Activated T-helper 17 cell treated with anti-CD3 and anti-CD28 coated beads, Interleukin-2, amount 50 U/mL, for 72 hours (primary cell): ENCODE measurements at regions not wholly inside any gene's neighbourhood (a gene's known extent, or its start where the extent isn't known, plus 50 kb on each side); places are given as distances from the start of the nearest gene placed in this dataset.

Source experiments
- ATAC-seq: fragments of 150-1000 bp; cut with Tn5 transposase; replicated peaks from 2 replicates; pipeline ENCODE4 v1.10.0; 2021; ENCODE audit warnings: mild to moderate bottlenecking, moderate library complexity
- H3K27ac Mint-ChIP-seq: one replicate; pipeline ENCODE4 v1.8.0; 2022; ENCODE audit warnings: mixed read lengths
- H3K27me3 Mint-ChIP-seq: one replicate; pipeline ENCODE4 v1.8.0; 2022; ENCODE audit warnings: mixed read lengths
- H3K36me3 Mint-ChIP-seq: one replicate; pipeline ENCODE4 v1.8.0; 2022; ENCODE audit warnings: low read depth, mild to moderate bottlenecking, mixed read lengths
- H3K4me1 Mint-ChIP-seq: one replicate; pipeline ENCODE4 v1.8.0; 2022; ENCODE audit warnings: mixed read lengths
- H3K4me3 Mint-ChIP-seq: one replicate; pipeline ENCODE4 v1.8.0; 2022; ENCODE audit warnings: mild to moderate bottlenecking, mixed read lengths
- H3K9me3 Mint-ChIP-seq: one replicate; pipeline ENCODE4 v1.8.0; 2022; ENCODE audit warnings: mixed read lengths

GRCh38 chr5:89417515-89417914, 534.5 kb upstream of the MEF2C start:
- Mint-ChIP-seq H3K36me3 (no peaks in the 10 kb centered on the region), H3K9me3 (peaks cover 19% of the 10 kb centered on the region), H3K4me1 (no peaks in the 10 kb centered on the region), H3K27ac (no peak overlapping the region), H3K27me3 (no peaks in the 10 kb centered on the region), H3K4me3 (no peak overlapping the region)
- ATAC-seq = no peak

- Mint-ChIP-seq H3K4me3 (no peak overlapping the region), H3K27me3 (no peaks in the 10 kb centered on the region), H3K27ac (no peak overlapping the region), H3K4me1 (no peaks in the 10 kb centered on the region), H3K36me3 (no peaks in the 10 kb centered on the region), H3K9me3 (peaks cover 5% of the 10 kb centered on the region)
- no peak for ATAC-seq
These were observed 528.9 kb upstream of the MEF2C start for GRCh38 chr5:89411891-89412290.

DNA sequence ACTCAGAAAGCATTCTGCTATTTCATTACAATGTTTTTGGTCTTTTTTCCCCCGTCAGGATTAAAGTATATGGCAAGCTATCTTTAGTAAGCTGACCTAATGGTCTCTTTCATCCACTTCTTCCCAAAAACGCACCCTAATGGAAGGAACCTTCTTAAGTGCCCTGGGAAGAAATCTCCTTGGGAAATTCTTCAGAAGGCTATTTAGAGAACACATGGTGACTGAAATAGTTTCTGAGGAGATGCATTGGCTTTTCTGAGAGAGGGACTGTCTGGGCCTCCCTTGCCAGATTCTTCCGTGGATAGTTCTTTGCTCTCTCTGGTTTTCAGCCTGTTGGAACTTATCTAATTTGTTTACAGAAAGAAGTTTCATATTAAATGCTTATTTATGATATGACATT, 524.1 kb upstream of the MEF2C start:
- peaks cover 4% of the 10 kb centered on the region for H3K9me3 Mint-ChIP-seq
- no peaks in the 10 kb centered on the region for H3K27me3 Mint-ChIP-seq
- H3K4me3 Mint-ChIP-seq = no peak overlapping the region
- no peak overlapping the region for H3K27ac Mint-ChIP-seq
- ATAC-seq = no peak
- H3K4me1 Mint-ChIP-seq = no peaks in the 10 kb centered on the region
- H3K36me3 Mint-ChIP-seq = no peaks in the 10 kb centered on the region

GRCh38 chr5:89401659-89402058, 518.7 kb upstream of the MEF2C start:
- H3K36me3 Mint-ChIP-seq = no peaks in the 10 kb centered on the region
- H3K9me3 Mint-ChIP-seq = peaks cover 4% of the 10 kb centered on the region
- H3K27ac Mint-ChIP-seq = no peak overlapping the region
- H3K4me1 Mint-ChIP-seq = no peaks in the 10 kb centered on the region
- no peak overlapping the region for H3K4me3 Mint-ChIP-seq
- no peaks in the 10 kb centered on the region for H3K27me3 Mint-ChIP-seq
- no peak for ATAC-seq

DNA sequence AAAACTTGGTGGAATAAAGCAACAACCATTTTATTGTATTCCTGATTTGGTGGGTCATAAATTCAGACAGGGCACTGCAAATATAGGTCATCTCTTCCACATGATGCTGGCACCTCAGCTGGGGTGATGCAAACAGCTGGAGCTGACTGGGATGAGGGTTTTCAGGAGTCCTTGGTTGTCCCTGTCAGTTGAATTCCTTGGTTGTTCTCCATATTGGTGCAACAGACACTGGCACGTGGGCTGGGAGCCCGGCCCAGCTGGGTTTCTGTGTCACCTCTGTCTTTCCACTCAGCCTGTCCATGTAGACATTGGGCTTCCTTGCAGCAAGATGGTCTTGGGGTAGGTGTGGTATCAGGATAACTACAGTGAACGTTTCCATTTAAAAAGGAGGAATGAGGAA, 518.0 kb upstream of the MEF2C start:
- ATAC-seq = no peak
- Mint-ChIP-seq H3K4me3 (no peak overlapping the region), H3K4me1 (no peaks in the 10 kb centered on the region), H3K27ac (no peak overlapping the region), H3K27me3 (no peaks in the 10 kb centered on the region), H3K9me3 (peaks cover 4% of the 10 kb centered on the region), H3K36me3 (no peaks in the 10 kb centered on the region)

GRCh38 chr5:89399548-89399947, 516.6 kb upstream of the MEF2C start:
- Mint-ChIP-seq H3K27me3 (no peaks in the 10 kb centered on the region), H3K36me3 (no peaks in the 10 kb centered on the region), H3K9me3 (peaks cover 4% of the 10 kb centered on the region), H3K27ac (no peak overlapping the region), H3K4me1 (no peaks in the 10 kb centered on the region), H3K4me3 (no peak overlapping the region)
- ATAC-seq = no peak

DNA sequence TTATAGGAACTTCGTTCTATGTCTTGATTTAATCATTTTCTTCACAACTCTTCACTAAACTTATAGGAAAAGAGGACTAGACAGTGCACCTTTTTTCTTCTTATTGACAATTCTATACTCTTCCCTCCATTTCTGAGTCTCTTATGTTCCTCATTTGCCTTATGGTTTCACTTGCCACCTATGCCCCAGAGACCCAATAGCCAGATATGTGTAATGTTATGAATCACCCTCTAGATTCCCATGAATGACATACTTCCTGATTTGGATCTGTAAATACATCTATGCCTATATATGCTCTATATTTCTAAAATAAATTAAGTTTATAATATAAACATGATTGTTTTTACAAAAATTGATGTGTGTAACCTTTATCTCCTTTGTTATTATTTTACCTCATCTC, 514.1 kb upstream of the MEF2C start:
- no peaks in the 10 kb centered on the region for H3K27me3 Mint-ChIP-seq
- ATAC-seq = no peak
- no peaks in the 10 kb centered on the region for H3K4me1 Mint-ChIP-seq
- H3K4me3 Mint-ChIP-seq = no peak overlapping the region
- no peaks in the 10 kb centered on the region for H3K36me3 Mint-ChIP-seq
- H3K9me3 Mint-ChIP-seq = no peaks in the 10 kb centered on the region
- no peak overlapping the region for H3K27ac Mint-ChIP-seq

GRCh38 chr5:89396278-89396954, 513.4 kb upstream of the MEF2C start:
- no peak for ATAC-seq
- H3K4me3 Mint-ChIP-seq = no peak overlapping the region

GRCh38 chr5:89395111-89395510, 512.1 kb upstream of the MEF2C start:
- Mint-ChIP-seq H3K4me1 (no peaks in the 10 kb centered on the region), H3K27ac (no peak overlapping the region), H3K4me3 (no peak overlapping the region), H3K9me3 (no peaks in the 10 kb centered on the region), H3K36me3 (no peaks in the 10 kb centered on the region), H3K27me3 (no peaks in the 10 kb centered on the region)
- ATAC-seq = no peak

More at GRCh38 chr5:89396278-89396954, 513.4 kb upstream of the MEF2C start:
- Mint-ChIP-seq H3K4me1 (no peaks in the 10 kb centered on the region), H3K36me3 (no peaks in the 10 kb centered on the region), H3K9me3 (no peaks in the 10 kb centered on the region), H3K27ac (no peak overlapping the region), H3K27me3 (no peaks in the 10 kb centered on the region)

DNA sequence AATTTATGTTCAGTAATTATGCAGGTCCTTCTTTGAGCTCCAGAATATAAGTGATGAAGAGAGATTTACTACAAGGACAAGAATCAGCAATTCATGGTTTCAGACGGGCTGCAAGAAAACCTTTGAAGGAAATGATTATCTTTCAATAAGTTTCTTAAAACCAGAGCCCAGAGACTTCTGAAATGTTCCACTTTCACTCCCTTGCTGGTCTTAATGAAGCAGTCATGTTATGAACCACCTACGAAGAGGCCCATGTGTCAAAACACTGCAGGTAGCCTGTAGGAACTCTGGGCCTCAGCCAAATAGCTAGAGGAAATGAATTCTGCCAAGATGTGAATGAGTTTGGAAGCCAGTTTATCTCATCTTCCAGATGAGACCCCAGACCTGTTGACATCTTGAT, 505.9 kb upstream of the MEF2C start:
- Mint-ChIP-seq H3K27me3 (no peaks in the 10 kb centered on the region), H3K9me3 (peaks cover 7% of the 10 kb centered on the region), H3K4me3 (no peak overlapping the region), H3K27ac (no peak overlapping the region), H3K36me3 (no peaks in the 10 kb centered on the region), H3K4me1 (no peaks in the 10 kb centered on the region)
- ATAC-seq = no peak

- ATAC-seq = no peak
- no peaks in the 10 kb centered on the region for H3K36me3 Mint-ChIP-seq
- H3K4me3 Mint-ChIP-seq = no peak overlapping the region
- peaks cover 18% of the 10 kb centered on the region for H3K9me3 Mint-ChIP-seq
- H3K4me1 Mint-ChIP-seq = no peaks in the 10 kb centered on the region
- no peak overlapping the region for H3K27ac Mint-ChIP-seq
- H3K27me3 Mint-ChIP-seq = no peaks in the 10 kb centered on the region
These were observed 501.4 kb upstream of the MEF2C start for GRCh38 chr5:89384391-89384790.

DNA sequence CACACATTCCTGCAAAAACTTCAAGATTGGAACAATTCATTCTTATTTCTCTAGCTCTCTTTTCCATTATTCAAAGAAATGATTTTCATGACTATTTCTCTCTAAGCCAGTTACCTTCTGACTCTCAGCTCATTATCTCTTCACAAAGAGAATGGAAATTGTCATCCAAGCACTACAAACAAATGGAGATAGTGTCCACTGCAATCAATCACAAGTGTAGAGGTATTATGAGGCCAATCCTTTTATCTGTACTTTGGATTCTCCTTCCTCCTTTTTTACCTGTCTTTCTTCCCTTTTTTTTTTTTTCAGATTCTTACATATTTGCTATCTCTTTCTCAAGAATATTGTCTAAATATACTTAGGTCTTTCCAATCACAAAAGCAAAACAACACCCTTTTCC, 497.7 kb upstream of the MEF2C start:
- Mint-ChIP-seq H3K4me3 (no peak overlapping the region), H3K27me3 (no peaks in the 10 kb centered on the region)

DNA sequence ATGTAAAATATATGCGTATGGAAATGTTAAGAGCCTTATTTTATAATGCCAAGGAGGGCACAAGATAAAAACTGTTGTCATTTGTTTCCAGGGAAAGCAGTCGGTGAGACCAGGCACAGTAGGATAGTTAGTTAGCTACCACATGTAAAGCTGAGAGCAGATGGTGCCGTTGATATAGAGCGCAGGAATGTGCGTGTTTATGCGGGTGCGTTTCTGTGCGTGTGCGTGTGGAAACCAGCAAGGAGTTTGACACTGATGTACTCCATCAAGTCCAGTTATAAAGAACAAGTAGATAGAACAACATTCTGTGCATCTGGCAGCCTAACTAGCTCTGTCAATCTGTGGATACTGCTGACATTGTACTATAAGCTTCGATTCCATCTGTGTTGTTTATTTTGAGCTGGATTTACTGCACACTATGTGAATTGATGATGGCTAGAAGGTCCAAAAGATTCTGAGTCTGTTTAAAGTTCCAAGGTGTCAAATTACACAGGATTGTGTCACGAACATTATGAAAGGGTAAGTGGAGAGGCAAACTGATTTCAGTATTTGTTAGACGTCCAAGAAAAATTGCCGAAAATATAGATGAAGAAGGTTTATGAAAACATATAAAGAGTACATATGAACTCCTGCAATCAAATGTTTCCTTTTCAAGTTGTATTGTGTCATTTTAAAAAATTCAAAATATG, 494.9 kb upstream of the MEF2C start:
- Mint-ChIP-seq H3K27ac (no peak overlapping the region), H3K36me3 (no peaks in the 10 kb centered on the region), H3K4me3 (no peak overlapping the region), H3K27me3 (no peaks in the 10 kb centered on the region), H3K4me1 (no peaks in the 10 kb centered on the region), H3K9me3 (peaks cover 11% of the 10 kb centered on the region)
- ATAC-seq = no peak

More for the DNA sequence above, 497.7 kb upstream of the MEF2C start:
- peaks cover 18% of the 10 kb centered on the region for H3K9me3 Mint-ChIP-seq
- ATAC-seq = no peak
- H3K4me1 Mint-ChIP-seq = no peaks in the 10 kb centered on the region
- H3K27ac Mint-ChIP-seq = no peak overlapping the region
- no peaks in the 10 kb centered on the region for H3K36me3 Mint-ChIP-seq

DNA sequence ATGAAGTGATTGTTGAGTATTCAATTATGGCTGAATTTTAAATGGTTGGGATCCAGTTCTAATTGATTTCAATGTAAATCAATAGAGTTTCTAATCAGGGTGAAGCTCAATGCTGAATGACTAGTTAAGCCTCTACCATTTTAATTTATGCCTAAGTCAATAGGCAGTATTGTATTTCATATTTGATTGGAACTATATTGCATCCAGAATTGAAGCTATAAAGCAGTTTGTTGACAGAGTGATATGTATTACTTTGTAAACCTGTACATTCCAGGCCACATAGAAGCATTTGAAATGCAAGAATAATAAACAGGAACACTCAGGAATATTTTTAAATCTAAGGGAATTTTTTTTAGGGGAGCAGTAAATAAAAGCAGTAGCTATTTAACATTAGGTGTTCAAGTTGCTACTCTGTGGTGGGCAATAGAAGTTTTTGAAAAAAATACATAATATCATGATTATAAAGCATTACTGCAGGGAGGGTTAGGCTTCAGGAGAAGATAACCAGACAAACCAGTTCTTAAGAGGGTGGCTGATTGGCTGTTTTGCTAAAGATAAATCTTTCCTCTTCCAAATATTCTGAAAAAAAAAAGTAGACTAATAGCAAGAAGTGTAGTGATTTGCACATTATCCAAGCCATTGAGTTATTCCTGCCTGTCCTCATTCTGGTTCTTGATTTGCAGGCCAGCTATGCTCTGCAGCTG, 492.0 kb upstream of the MEF2C start:
- no peak for ATAC-seq
- H3K4me3 Mint-ChIP-seq = no peak overlapping the region
- H3K27me3 Mint-ChIP-seq = no peaks in the 10 kb centered on the region
- no peak overlapping the region for H3K27ac Mint-ChIP-seq
- H3K4me1 Mint-ChIP-seq = no peaks in the 10 kb centered on the region
- H3K9me3 Mint-ChIP-seq = peaks cover 8% of the 10 kb centered on the region
- no peaks in the 10 kb centered on the region for H3K36me3 Mint-ChIP-seq

DNA sequence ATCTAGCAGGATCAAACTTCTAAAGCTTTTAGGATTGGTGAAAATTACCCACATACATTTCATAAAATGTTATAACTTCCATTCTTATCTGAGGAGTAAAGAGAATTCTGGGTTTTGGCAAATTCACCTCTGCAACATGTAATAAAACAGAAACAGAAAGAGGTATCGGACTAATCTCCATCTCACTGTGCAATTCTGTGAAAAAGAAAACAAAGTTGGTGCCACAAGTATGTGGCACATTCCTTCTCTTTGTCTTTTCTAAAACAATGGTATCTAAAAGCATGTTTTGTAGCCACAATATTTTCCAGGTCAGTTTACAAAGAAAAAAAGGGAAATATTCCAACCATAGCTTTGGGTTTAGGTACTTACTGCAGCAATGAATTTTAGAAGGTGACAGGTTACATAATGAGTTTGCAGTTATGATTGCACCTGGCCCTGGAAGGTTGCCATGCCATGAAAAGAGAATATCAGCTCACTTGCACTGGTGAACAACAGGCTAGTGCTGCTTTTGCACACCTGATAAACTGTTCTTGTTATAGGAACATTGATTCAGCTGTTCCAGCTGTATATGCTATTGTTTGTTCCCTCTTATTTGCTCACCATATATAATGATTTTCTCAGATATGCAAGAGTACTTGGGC, 491.3 kb upstream of the MEF2C start:
- Mint-ChIP-seq H3K27ac (no peak overlapping the region), H3K4me1 (no peaks in the 10 kb centered on the region), H3K36me3 (no peaks in the 10 kb centered on the region), H3K4me3 (no peak overlapping the region), H3K27me3 (no peaks in the 10 kb centered on the region), H3K9me3 (peaks cover 5% of the 10 kb centered on the region)
- no peak for ATAC-seq
